Neutrophil (primary cell): ENCODE measurements at regions not wholly inside any gene's neighbourhood (a gene's known extent, or its start where the extent isn't known, plus 50 kb on each side); places are given as distances from the start of the nearest gene placed in this dataset.

ENCODE experiments used
- H3K27ac ChIP-seq: fragments of 200-600 bp; sonication (generic); 2 replicates; pipeline ENCODE4 v1.5.1; 2016; ENCODE audit warnings: mild to moderate bottlenecking, moderate library complexity
- H3K27me3 ChIP-seq: fragments of 200-600 bp; sonication (generic); 2 replicates; pipeline ENCODE4 v1.6.0; 2016; ENCODE audit warnings: mild to moderate bottlenecking
- H3K36me3 ChIP-seq: fragments of 200-600 bp; sonication (generic); 2 replicates; pipeline ENCODE4 v1.5.1; 2017
- H3K4me1 ChIP-seq, 2 experiments: fragments of 200-600 bp in 1 of 2; sonication (generic) in 1 of 2; 1 replicate in 1 of 2; 2 replicates in 1 of 2; pipeline versions ENCODE4 v1.5.1 to v1.6.1; 2013 to 2016; ENCODE audit warnings: low read depth in 1 of 2, low read length in 1 of 2, mild to moderate bottlenecking in 1 of 2, moderate library complexity in 1 of 2; ENCODE audit not compliant: control insufficient read depth in 1 of 2, insufficient read depth in 1 of 2
- H3K4me3 ChIP-seq, 2 experiments: fragments of 200-600 bp in 1 of 2; sonication (generic) in 1 of 2; 1 replicate in 1 of 2; 2 replicates in 1 of 2; pipeline ENCODE4 v1.5.1; 2013 to 2016; ENCODE audit warnings: low read depth in 1 of 2, low read length in 1 of 2, mild to moderate bottlenecking in 1 of 2, moderate library complexity in 1 of 2
- H3K9me3 ChIP-seq: fragments of 200-600 bp; sonication (generic); 2 replicates; pipeline ENCODE4 v1.5.1; 2016
- CTCF ChIP-seq: fragments of 200-600 bp; sonication (generic); IDR thresholded peaks from 2 replicates; pipeline ENCODE4 v1.5.1; 2016; ENCODE audit warnings: antibody characterized with exemption

- Histone ChIP-seq H3K36me3 (no peaks in the 10 kb centered on the region), H3K27me3 (no peaks in the 10 kb centered on the region), H3K4me3 (no peak overlapping the region), H3K9me3 (no peaks in the 10 kb centered on the region), H3K4me1 (no peaks in the 10 kb centered on the region), H3K27ac (no peak overlapping the region)
- no peak for TF ChIP-seq CTCF
These were observed 121.4 kb upstream of the COL5A2 start for GRCh38 chr2:189300916-189301315.

GRCh38 chr2:189302274-189302948 lies 122.8 kb upstream of the COL5A2 start:
- Histone ChIP-seq H3K4me1 (no peaks in the 10 kb centered on the region), H3K36me3 (no peaks in the 10 kb centered on the region), H3K4me3 (no peak overlapping the region), H3K27ac (no peak overlapping the region), H3K27me3 (no peaks in the 10 kb centered on the region), H3K9me3 (no peaks in the 10 kb centered on the region)
- no peak for TF ChIP-seq CTCF

GRCh38 chr2:189304360-189304759 lies 124.8 kb upstream of the COL5A2 start:
- no peaks in the 10 kb centered on the region for H3K36me3 ChIP-seq
- no peak overlapping the region for H3K4me3 ChIP-seq
- no peak for TF ChIP-seq CTCF
- H3K27me3 ChIP-seq = no peaks in the 10 kb centered on the region
- H3K27ac ChIP-seq = no peak overlapping the region
- H3K9me3 ChIP-seq = no peaks in the 10 kb centered on the region
- no peaks in the 10 kb centered on the region for H3K4me1 ChIP-seq

- Histone ChIP-seq H3K4me1 (no peaks in the 10 kb centered on the region), H3K27ac (no peak overlapping the region)
These were observed 125.9 kb upstream of the COL5A2 start for GRCh38 chr2:189305291-189305943.

GRCh38 chr2:189306525-189306924 lies 127.0 kb upstream of the COL5A2 start:
- no peak for TF ChIP-seq CTCF
- Histone ChIP-seq H3K27me3 (no peaks in the 10 kb centered on the region), H3K4me3 (no peak overlapping the region), H3K9me3 (no peaks in the 10 kb centered on the region), H3K4me1 (no peaks in the 10 kb centered on the region), H3K36me3 (no peaks in the 10 kb centered on the region), H3K27ac (no peak overlapping the region)

More at GRCh38 chr2:189305291-189305943, 125.9 kb upstream of the COL5A2 start:
- Histone ChIP-seq H3K9me3 (no peaks in the 10 kb centered on the region), H3K4me3 (no peak overlapping the region), H3K36me3 (no peaks in the 10 kb centered on the region), H3K27me3 (no peaks in the 10 kb centered on the region)
- no peak for TF ChIP-seq CTCF
